ENCODE measurements at regions not wholly inside any gene's neighbourhood (a gene's known extent, or its start where the extent isn't known, plus 50 kb on each side); places are given as distances from the start of the nearest gene placed in this dataset.

DNA sequence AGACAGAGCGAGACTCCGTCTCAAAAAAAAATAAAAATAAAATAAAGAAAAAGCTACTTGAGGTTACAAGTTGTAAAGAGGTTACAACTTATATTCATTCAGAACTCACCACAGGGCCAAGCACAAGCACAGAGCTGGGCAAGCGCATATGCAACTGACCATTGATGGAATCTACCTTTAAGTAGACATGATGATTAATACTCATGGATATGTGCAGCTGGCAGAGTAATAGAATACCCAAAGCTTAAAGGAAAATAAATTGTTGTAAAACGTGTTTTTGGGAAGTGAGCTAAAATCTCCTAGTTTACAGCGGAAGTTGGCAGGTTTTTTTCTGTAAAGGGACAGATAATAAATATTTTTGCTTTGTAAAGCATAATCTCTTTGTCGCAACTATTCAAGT lies 111.6 kb downstream of the TMEM168 start:
- TF ChIP-seq, protein P1, sequence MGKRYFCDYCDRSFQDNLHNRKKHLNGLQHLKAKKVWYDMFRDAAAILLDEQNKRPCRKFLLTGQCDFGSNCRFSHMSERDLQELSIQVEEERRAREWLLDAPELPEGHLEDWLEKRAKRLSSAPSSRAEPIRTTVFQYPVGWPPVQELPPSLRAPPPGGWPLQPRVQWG (CRISPR knock-in tag; IDR thresholded peaks at IDR 0.05; ENCODE audit: borderline replicate concordance, low read depth), result no peak
- TF ChIP-seq CBX2 (IDR thresholded peaks at IDR 0.05; ENCODE audit: low read depth, low read length) (no peak), CBX2 (CRISPR knock-in tag; IDR thresholded peaks at IDR 0.05; ENCODE audit: low read depth) (no peak), ZNF292 (CRISPR knock-in tag; IDR thresholded peaks at IDR 0.05; ENCODE audit: borderline replicate concordance, low read depth) (no peak), TCF12 (IDR thresholded peaks at IDR 0.05) (no peak), TCF12 (CRISPR knock-in tag; IDR thresholded peaks at IDR 0.05) (no peak), JUND (CRISPR knock-in tag; IDR thresholded peaks at IDR 0.05) (no peak)
- TF ChIP-seq, protein P2, sequence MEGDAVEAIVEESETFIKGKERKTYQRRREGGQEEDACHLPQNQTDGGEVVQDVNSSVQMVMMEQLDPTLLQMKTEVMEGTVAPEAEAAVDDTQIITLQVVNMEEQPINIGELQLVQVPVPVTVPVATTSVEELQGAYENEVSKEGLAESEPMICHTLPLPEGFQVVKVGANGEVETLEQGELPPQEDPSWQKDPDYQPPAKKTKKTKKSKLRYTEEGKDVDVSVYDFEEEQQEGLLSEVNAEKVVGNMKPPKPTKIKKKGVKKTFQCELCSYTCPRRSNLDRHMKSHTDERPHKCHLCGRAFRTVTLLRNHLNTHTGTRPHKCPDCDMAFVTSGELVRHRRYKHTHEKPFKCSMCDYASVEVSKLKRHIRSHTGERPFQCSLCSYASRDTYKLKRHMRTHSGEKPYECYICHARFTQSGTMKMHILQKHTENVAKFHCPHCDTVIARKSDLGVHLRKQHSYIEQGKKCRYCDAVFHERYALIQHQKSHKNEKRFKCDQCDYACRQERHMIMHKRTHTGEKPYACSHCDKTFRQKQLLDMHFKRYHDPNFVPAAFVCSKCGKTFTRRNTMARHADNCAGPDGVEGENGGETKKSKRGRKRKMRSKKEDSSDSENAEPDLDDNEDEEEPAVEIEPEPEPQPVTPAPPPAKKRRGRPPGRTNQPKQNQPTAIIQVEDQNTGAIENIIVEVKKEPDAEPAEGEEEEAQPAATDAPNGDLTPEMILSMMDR (CRISPR knock-in tag; IDR thresholded peaks at IDR 0.05), result no peak

All from HepG2 (cell line).